HUDEP-2 (cell line): ENCODE measurements at regions not wholly inside any gene's neighbourhood (a gene's known extent, or its start where the extent isn't known, plus 50 kb on each side); places are given as distances from the start of the nearest gene placed in this dataset.

Experiments used
- DNase-seq, 76 experiments: peaks; one replicate each; lab custom pipeline; 2025; ENCODE audit not compliant: unreplicated experiment in 76 of 76; lab: John Stamatoyannopoulos, UW

DNA sequence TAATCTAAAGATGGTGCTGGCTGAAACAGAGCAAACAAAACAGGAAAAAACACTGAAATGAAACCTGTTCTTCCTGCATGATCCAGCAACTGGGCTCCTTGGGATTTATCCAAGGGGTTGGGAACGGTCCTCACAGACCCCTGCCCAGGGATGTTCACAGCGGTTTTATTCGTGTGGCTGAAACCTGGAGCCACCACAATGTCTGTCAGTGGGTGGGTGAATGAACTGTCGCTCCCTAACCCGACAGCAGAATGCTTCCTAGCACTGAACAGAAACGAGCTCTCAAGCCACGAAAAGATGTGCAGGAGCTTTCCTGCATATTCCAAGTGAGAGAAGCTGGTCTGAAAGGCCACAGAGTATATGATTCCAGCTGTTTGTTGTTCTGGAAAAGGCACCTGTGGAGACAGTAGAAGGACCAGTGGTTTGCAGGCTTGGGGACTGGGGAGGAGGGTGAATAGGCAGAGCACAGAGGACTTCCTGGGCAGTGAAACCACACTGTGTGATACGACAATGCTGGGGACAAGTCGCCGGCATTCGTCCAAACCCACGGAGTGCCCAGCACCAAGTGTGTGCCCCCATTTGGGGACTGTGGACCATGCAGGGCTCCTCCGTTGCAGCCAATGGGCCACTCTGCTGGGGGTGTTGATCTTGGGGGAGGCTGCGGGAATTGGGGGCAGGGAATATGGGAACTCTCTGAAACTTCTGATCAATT, 73.9 kb downstream of the TEX29 start:
- no peak for DNase-seq

DNA sequence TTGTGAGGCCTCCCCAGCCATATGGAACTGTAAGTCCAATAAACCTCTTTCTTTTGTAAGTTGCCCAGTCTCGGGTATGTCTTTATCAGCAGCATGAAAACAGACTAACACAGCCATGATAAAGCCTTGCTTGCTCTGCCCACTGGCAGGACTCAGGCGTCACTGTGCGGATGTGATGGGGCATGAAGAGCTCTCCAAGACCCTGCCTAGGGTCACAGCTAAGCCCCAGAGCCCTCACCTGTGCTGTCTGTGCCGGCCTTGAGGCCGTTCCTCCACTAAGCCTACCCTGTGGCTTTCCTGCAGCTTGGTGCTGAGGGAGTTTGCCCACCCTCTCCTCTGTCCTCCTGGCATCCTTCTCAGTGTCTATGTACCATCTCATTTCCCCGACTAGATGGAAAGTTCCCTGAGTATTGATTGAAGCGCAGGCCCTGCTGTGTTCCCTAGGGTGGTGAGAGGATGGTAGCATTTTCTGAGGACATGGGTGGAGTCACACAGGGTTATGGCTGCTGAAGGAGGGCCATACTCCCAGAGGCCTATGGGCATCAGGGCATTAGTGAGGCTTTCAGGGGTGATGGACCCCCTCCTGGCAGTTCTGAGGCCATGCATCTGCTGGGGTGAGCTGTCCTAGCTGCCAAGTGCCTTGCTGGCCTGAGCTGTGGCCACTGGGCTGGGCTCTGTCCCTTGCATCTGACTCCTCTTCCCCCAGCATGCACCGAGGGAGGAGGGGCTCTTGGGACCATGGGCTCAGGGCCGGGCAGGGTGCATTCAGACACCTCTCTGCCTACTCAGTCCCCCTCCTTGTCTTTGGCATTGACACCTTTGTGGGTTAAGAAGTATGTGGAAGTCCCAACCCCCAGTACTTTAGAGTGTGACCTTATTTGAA, 75.3 kb downstream of the TEX29 start:
- DNase-seq: no peak

DNA sequence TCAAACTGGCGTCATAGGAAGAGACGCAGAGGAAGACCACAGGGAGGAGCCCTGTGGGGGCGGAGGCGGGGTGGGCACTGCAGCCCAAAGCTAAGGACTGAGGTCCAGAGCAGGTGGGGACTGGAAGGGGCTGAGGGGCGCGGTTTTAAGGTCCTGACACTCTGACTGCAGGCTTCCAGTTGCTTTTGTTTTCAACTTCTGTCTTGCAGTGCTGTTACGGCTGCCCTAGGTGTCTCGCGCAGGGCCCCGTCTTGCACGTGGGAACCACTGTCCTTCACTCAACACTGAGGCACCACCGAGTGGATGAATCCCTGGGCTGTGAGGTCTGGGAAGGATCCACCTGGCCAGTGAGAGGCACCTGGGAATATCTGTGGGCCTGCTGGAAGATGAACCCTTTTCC, 76.0 kb downstream of the TEX29 start:
- no peak for DNase-seq

DNA sequence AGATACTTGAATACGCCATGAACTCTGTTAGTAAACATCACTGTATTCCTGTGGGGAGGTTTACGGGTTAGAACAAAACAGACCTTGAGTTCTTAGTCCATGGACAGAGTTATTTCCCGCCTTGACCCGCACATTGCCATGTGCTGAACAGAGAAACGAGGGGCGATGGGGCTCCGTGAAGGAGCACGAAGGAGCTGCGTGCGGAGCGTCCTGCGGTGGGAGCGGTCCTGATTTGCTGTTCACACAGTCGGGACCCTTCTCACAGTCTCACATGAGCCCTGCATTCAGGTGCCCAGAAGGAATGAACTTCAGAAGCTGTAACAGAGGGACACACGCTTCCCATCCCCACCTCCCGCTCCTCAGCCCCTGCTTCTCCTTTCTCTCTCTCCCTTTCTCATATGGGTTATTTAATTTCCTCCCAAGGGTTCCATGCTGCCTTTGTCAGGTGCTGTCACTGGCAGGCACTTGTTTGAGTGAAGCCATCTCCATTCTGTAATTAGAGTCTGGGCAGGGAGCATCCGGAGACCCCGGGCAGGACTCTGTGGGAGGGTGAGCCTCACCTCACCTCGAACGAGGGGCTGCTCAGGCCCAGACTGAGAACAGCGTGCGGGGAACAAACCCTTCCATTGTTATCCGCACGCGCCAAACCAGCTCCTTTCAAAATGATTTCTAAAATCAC, 76.9 kb downstream of the TEX29 start:
- no peak for DNase-seq

DNA sequence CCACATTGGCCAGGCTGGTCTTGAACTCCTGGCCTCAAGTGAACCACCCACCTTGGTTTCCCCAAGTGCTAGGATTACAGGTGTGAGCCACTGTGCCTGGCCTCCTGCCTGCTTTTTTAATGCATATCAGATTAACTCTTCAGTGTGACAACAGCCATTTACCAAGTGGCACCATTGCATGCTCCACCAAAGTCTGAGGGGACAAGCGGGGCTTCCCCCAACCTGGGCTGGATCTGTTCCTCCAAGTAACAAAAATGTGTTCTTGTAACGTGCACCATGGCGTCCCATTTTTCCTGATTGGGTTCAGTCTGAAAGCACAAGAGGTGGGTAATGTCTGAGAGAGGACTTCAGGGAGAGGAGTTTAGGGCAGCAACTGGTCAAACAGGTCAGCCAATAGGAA, 77.8 kb downstream of the TEX29 start:
- no peak for DNase-seq

DNA sequence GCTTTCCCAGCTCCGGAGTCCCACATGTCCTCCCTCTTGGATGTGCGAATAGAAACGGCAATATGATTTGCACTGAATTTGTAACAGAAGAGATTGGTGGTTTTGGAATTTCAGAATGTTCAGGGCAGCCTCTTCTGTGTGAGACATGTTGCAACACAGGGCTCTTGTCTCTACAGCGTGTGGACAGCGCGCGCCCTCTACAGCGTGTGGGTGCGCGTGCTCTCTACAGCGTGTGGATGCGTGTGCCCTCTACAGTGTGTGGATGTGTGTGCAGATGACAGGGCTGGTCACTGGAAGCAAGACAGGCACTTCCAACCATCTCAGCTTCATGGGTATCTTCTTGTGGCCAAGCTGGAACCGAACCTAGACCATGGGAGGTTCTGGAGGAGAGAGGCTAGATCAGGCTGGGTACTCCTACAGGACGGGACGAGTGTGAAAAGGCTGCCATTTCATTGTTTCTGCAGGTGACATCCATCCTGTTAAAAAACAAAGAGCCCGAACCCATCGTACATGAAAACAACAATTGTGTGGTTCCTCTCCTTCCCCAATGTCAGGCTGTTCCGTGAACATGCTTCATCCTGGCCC, 78.4 kb downstream of the TEX29 start:
- no peak for DNase-seq

DNA sequence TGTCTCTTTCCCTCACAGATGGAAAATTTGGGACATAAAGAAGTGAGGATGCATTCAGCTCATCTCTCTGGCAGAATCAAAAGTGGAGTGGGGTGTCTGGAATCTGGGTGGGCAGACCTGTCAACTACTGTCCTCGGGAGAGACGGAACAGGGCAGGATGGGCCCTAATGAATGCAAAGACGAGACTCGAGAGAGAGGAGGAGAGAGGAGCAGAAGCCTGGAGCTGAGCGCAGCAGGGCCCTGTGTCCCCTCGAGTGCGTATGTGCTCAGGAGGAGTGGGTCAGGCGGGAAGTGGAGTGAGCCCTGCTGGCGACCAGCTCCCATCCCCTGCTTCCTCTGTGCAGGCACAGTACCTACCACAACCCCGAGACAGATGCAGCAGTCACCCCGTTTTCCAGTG, 78.9 kb downstream of the TEX29 start:
- DNase-seq: no peak

DNA sequence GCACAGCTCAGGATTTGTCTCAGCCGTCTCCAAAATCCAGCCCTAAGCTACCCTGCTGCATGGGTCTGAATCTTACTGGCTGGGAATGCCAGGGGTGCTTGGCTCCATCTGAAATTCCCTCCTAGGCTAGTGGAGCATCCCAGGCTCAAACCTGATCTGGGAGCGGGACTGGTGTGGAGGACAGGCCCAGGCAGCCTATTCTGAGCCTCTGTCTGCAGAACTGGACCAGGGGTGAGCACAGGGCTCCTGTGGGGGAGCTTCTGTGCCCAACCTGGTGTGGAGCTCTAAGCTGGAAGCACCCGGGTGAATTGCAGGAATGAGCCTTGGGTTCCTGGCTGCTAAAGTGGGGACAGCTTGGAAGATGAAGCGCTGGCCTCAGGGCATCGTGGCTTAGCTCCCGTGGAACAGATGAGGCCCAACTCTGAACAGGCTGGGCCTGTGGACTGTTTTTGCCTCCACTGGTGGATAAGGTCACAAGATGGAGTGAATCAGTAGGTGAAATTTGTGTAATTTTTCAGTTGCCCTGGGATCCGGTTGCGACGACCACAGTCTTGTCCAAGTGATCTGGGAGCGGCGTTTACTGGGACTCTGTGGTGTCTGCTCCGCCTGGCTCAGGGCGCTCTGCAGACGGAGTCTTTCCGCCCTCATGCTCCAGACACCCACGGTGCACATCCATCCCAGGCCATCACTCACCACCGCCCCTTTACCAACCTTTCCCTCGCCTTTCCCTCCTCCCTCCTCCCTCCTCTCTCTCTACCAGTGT, 79.5 kb downstream of the TEX29 start:
- no peak for DNase-seq

DNA sequence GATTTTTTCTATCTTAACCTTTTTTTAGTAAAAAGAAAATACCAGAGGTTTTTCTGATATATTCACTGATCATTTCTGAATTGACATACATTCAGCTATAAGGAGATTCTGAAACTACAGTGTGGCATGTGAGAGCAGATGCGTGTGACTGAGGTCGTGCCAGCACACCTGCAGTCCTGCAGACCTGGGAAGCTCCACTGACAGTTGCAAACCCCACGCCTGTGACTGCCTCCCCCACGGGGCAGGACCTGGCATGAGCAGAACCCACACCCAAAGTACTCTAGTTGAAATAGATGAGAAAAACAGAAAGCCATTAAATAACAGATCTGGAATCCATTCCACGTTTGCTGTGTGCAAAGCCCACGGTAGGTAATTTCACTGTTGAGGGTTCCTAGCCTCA, 80.7 kb downstream of the TEX29 start:
- DNase-seq: no peak

DNA sequence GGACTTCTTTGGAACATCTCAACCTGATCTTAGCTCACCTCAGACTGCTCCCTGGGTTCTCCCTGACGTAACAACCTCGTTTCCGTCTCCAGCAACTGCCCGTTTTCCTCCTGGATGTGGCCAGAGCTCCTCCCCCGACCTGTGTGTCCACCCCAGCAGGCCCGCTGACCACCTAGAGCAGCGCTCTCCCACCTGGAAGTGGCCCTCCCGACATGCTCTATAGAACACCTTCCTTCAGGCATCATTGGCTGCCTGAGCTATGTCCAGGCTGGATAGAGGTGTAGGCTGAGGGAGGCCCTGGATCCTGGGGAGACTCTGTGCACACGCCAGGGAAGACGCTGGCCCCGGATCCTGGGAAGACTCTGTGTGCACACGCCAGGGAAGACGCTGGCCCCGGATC, 81.3 kb downstream of the TEX29 start:
- no peak for DNase-seq

DNA sequence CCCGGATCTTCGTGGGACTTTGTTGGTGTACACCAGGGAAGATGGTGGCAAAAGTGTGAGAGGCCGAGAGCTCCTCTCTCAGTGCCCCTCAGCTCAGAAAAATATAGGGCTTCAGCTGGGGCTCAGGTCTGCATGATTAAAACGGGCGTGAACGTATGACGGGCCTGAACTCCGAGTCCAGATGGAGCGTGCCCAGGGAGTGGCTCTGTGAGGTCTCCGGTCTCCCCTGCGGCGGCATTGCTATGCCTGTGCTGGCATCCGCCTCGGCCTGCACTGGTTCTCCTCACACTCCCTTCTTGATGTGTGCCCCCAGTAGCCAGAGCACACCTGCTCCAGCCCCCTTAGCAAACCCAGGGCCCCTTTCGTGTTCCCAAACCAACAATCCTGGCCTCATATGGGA, 82.0 kb downstream of the TEX29 start:
- DNase-seq: no peak

DNA sequence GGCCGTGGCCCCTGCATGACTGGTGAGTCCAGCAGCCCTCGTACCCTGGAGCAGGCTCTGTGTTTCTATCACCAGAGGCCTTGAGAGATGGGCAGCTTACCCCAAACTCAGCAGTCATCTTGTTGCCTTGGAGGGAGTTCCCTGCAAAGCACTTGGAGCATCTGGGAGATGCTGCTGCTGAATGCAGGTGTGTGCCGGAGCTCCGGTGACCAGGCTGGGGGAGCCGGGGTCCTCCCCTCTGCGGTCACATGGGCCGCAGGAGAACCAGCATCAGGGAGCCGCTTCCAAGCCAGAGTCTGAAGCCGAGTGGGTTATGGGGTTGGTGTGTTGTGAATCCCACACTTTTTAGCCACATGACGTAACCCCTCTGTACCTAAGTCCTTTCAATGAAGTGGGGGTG, 82.8 kb downstream of the TEX29 start:
- DNase-seq: no peak

DNA sequence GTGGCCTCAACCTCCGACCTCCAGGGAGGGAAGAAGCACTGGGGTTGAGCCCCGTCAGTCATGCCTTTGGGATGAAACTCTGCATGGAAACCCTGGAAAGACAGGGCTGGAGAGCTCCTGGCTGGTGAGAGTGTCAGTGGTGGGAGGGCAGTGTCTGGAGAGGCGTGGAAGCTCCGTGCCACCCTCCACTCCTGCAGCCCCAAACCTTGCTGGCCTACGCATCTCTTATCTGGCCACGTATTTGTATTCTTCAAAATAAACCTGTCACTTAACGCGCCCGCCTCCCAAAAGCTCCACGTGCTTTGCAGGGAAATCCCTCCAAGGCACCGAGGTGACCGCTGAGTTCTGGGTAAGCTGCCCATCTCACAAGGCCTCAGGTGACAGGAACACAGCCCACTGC, 84.3 kb downstream of the TEX29 start:
- no peak for DNase-seq

DNA sequence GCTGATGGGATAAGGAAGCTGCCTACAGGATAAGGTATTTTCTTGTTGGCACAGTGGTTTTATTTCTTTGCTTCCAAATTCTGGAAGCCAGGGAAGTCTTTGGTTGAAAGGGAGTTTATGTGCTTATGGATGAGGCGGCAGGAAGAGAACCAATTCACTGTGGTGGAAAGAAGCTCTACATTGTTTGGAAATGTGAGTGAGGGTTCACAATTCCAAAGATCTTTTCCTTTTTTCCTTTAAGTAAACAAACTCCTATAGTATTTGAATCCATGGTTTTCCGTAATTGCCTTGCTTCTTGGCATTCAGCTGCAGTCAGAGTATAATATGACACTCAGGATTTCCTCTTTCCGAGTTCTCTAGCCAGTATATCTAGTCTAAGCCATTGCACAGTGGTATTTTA, 86.2 kb downstream of the TEX29 start:
- no peak for DNase-seq

DNA sequence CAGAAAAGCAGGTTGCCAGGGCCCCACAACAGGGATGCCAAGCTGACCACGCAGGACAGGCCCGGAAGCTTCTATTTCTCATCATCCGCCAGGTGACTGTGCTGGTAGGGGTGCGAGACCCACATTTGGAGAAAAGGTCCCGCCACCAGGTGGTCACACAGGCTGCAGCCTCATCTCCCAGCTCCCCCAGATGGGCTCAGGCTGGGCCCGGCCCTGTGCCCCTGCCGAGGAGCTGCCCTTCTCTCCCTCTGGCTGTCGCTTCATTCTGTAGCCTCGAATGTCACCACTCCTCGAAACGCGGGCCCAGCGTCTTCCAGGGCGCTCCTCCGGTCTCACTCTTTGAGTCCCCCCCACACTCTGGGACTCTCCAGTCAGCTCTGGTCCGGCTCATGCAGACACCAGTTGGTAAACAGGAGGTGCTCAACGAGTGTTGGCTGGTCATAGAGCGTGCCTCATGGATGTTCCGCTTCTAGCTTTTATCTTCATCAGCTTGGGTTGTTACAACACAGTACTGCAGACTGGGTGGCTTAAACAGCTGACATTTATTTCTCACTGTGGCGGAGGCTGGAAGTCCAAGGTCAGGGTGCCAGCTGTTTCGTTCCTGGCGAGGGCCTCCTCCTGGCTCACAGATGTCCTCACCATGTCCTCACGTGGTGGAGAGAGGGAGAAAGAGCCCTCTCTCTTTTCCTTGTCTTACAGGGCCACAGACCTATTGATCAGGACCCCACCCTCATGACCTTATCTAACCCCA, 87.1 kb downstream of the TEX29 start:
- no peak for DNase-seq

DNA sequence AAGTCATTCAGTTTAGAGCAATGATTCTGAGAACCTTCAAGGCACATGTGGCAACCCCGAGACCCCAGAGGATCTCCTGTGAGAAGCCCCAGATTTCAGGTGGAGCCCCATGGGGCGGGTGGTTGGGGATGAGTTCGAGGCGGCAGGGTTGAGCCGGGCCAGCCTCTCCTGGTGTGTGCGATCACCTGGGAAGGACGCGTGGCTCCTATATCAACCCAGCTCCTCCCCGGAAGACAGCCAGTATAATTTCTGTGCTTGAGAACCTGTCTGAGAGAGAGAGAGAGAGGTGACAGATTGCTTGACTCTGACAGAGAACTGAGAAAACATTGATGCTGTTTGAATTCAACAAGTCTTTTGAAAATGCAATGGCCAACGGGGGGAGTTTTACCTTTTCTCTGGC, 89.0 kb downstream of the TEX29 start:
- DNase-seq: no peak

DNA sequence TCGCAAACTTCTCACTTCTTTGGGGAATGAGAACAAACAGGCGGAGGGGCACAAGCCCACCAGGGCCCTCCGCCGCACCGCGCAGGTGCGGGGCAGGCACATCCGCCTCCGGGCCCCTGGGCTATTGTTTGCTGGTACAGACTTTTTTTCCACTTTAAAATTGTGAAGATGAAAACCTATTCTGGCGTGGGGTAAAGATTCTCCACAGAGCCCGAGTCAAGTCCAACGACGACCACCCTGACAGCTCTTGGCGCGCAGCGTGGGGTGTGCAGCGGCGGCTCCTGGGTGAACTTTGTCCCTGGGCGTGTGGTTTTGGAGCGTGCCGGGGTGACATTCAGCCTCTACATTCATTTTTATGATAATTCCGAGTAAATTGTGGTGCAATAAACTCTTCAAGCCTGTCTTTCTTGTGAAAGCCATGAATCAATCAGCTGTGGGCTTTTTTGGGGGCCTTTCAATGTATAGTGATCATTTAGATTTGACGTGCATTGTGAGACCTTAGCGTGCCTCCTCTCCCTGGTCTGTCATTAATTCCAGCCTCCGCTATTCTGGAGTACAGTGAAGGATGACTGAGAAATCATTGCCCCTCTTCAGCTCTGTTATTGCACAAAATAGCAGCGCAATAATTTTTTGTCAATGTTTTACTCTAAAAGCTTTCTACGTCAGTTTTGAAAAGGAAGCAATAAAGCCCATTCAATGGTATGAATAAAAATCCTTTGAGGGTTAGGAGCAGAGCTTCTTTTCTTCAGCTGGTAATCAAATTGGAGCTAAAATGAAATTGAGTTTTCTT, 90.0 kb downstream of the TEX29 start:
- no peak for DNase-seq

DNA sequence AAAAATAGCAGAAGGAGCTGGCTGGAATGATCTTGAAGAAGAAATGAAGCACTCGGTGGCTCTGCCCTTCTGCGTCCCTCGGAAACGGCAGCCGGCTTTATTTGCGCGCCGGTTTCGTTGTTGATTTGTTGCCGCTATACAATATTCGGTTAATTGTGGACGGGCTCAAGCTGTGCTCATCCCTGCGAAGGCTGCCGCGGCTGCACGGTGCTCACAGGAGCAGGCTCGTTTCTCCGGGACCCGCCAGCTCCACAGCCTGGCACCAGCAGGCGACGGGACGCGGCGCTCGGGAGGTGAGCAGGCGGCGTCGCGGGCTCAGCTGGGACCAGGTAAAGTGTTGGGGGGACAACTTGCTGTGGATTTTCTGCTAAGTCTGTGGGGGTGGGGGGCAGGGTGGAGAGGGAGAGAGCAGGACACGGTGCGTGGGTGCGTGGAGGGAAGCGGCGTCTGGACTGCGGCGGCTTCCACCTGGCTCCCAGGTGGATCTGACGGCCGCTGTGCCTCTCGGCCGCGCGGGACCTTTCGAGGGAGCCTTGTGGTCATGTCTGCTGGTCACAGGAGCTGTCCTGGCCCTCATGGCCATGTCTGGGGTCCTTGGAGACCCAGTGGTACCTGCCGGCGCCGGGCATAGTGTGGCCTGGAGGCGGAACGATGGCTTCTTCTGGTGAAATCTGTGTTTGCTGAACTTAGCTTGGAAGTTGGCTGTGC, 90.9 kb downstream of the TEX29 start:
- DNase-seq: no peak
